Aorta (tissue), 5 donors: ENCODE measurements at regions not wholly inside any gene's neighbourhood (a gene's known extent, or its start where the extent isn't known, plus 50 kb on each side); places are given as distances from the start of the nearest gene placed in this dataset.

ENCODE experiments used
- ATAC-seq: fragments of 200-7000 bp; cut with Tn5 transposase; one replicate; pipeline ENCODE4 v1.9.1; 2022; ENCODE audit warnings: moderate library complexity; ENCODE audit not compliant: low FRiP score
- DNase-seq, 2 donors: peaks; one replicate each; pipeline ENCODE4 v3.0.0-alpha.2; 2020
- H3K27ac ChIP-seq, 2 donors: one replicate each; pipeline ENCODE4 v1.5.1; 2013; ENCODE audit warnings: low read length in 2 of 2, mild to moderate bottlenecking in 2 of 2, moderate library complexity in 2 of 2, control low read depth in 1 of 2, inconsistent platforms in 1 of 2, low read depth in 1 of 2
- H3K27me3 ChIP-seq, 2 donors: one replicate each; pipeline ENCODE4 v1.6.1; 2013; ENCODE audit warnings: control low read depth in 1 of 2, low read length in 1 of 2, mild to moderate bottlenecking in 1 of 2, moderate library complexity in 1 of 2; ENCODE audit not compliant: insufficient read depth in 2 of 2, control insufficient read depth in 1 of 2
- H3K36me3 ChIP-seq, 2 donors: one replicate each; pipeline ENCODE4 v1.6.1; 2013; ENCODE audit warnings: control low read depth in 1 of 2, low read length in 1 of 2, mild to moderate bottlenecking in 1 of 2; ENCODE audit not compliant: insufficient read depth in 2 of 2, control insufficient read depth in 1 of 2
- H3K4me1 ChIP-seq, 2 donors: one replicate each; pipeline ENCODE4 v1.6.1; 2013; ENCODE audit warnings: low read length in 2 of 2, control low read depth in 1 of 2, mild to moderate bottlenecking in 1 of 2, moderate library complexity in 1 of 2; ENCODE audit not compliant: insufficient read depth in 2 of 2, control insufficient read depth in 1 of 2
- H3K4me3 ChIP-seq, 2 donors: one replicate each; pipeline ENCODE4 v1.5.1; 2013; ENCODE audit warnings: low read length in 2 of 2, control low read depth in 1 of 2, mild to moderate bottlenecking in 1 of 2
- H3K9me3 ChIP-seq: one replicate; pipeline ENCODE4 v1.6.1; 2013; ENCODE audit warnings: mild to moderate bottlenecking, low read length; ENCODE audit not compliant: control insufficient read depth
- whole genome bisulfite sequencing, 2 donors: extraction: QIAGEN DNeasy Blood & Tissue Kit; methylation state at CpG; one replicate each; pipeline ENCODE4 v1.1.7; 2013; 5-methylcytosine and 5-hydroxymethylcytosine counted together
- intact Hi-C, 2 donors: fragments of 100-400 bp; cut with DNase I; formaldehyde crosslinking; loops; one replicate each; pipeline versions ENCODE4 v1.14.2 to v1.15.0; 2022
- donor health status: healthy with polysubstance abuse.
- donor health status: Bipolar disorder and iron deficiency.
- donor health status: DM: no; HTN: no; CAD: no.
- donor health status: DM: no; HTN: no; CAD: no.
- donor health status: DM: yes; HTN: yes; CAD: no.

DNA sequence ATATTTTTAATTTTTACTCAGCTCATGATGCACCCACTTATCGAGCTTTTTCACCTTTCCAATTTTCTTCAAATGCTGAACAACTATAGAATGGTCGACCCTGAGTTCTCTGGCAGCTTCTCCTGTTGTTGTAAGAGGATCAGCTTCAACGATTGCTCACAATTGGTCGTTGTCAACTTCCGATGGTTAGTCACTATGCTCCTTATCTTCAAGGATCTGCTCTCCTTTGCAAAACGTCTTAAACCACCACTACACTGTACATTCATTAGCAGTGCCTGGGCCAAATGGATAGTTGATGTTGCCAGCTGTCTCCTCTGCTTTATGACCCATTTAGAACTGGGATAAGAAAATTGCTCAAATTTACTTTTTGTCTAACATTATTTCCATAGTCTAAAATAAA, 385.9 kb upstream of the LYPLAL1 start:
- H3K36me3 ChIP-seq, result no peaks in the 10 kb centered on the region
- no peak for ATAC-seq
- H3K9me3 ChIP-seq, result no peaks in the 10 kb centered on the region
- H3K27ac ChIP-seq, result no peak overlapping the region
- no peak for DNase-seq
- no peak overlapping the region for H3K4me3 ChIP-seq
- intact Hi-C loops, result no loop called here
- no peaks in the 10 kb centered on the region for H3K27me3 ChIP-seq
- no peaks in the 10 kb centered on the region for H3K4me1 ChIP-seq
- 84 to 87% methylated on average over 6 of the region's 6 CpGs for WGBS, 2 donors

DNA sequence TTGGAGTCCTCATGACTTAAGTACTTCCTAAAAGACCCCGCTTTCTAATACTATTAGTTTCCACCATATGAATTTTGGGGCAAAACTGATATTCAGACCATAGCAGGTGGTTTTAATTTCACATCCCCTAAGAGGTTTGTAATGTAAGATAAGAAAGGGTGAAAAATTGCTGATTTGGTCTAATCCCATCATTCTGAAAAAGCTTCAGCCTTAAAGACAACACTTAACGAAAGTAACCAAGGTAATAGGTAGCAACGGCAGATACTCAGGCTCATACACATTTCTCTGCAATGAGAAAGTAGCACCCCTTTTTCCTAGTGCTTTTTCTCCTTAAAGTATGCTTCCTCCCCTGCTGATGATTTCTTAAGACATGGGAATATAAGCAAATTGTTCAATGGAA, 376.9 kb upstream of the LYPLAL1 start:
- no peaks in the 10 kb centered on the region for H3K27me3 ChIP-seq
- H3K4me1 ChIP-seq, result no peaks in the 10 kb centered on the region
- no peaks in the 10 kb centered on the region for H3K9me3 ChIP-seq
- no peaks in the 10 kb centered on the region for H3K36me3 ChIP-seq
- DNase-seq (no peak), ATAC-seq (no peak)
- WGBS, 2 donors, result 84 to 94% methylated on average over 3 of the region's 3 CpGs
- no peak overlapping the region for H3K4me3 ChIP-seq
- intact Hi-C loops, result no loop called here
- no peak overlapping the region for H3K27ac ChIP-seq

DNA sequence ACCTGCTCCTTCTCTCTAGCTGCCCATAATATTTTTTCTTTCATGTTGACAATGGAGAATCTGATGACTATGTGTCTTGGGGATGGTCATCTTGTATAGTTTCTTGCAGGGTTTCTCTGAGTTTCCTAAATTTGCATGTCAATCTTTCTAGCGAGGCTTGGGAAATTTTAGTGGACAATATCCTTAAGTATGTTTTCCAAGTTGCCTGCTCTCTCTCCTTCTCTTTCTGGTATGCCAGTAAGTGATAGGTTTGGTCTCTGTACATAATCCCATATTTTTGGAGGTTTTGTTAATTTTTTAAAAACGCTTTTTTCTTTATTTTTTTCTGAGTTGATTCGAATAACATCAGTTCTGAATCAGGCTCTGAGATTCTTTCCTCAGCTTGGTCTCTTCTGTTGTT, 370.9 kb upstream of the LYPLAL1 start:
- no peaks in the 10 kb centered on the region for H3K9me3 ChIP-seq
- intact Hi-C loops, result no loop called here
- H3K4me1 ChIP-seq, result no peaks in the 10 kb centered on the region
- no peak overlapping the region for H3K4me3 ChIP-seq
- H3K27ac ChIP-seq, result no peak overlapping the region
- no peaks in the 10 kb centered on the region for H3K27me3 ChIP-seq
- ATAC-seq (no peak), DNase-seq (no peak)
- 89% methylated on average over 3 of the region's 3 CpGs for WGBS, 2 donors
- H3K36me3 ChIP-seq, result no peaks in the 10 kb centered on the region

DNA sequence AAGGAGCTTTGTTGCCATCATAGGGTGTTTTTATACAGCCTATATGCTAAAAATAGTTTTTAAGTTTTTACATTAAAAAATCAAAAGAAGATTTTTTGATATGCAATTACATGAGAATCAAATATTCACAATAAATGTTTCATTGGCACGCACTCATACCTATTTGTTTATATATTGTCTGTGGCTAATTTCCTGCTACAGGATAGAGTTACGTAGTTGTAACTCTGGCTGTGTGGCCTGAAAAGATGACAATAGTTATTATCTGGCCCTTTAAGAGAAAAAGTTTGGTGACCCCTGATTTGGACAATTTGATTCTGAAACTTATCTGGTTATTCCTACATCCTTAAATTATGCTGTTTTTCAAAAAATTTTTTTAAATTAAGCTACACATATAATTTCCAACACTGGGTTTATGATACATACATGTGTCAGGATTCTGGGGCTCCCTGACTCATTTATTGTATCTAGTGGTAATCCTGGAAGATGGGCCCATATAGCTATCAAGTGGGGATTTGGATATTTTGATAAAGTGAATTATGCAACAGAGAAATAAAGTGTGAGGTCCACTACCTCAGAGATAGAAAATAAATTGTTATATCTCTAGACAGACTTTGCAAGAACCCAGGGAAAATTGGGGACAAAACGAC, 370.2 kb upstream of the LYPLAL1 start:
- no peak overlapping the region for H3K27ac ChIP-seq
- ATAC-seq (no peak), DNase-seq (no peak)
- no peak overlapping the region for H3K4me3 ChIP-seq
- H3K4me1 ChIP-seq, result no peaks in the 10 kb centered on the region
- intact Hi-C loops, result no loop called here
- WGBS, 2 donors, result 93 to 95% methylated on average over 3 of the region's 3 CpGs
- H3K9me3 ChIP-seq, result no peaks in the 10 kb centered on the region
- H3K36me3 ChIP-seq, result no peaks in the 10 kb centered on the region
- H3K27me3 ChIP-seq, result no peaks in the 10 kb centered on the region

DNA sequence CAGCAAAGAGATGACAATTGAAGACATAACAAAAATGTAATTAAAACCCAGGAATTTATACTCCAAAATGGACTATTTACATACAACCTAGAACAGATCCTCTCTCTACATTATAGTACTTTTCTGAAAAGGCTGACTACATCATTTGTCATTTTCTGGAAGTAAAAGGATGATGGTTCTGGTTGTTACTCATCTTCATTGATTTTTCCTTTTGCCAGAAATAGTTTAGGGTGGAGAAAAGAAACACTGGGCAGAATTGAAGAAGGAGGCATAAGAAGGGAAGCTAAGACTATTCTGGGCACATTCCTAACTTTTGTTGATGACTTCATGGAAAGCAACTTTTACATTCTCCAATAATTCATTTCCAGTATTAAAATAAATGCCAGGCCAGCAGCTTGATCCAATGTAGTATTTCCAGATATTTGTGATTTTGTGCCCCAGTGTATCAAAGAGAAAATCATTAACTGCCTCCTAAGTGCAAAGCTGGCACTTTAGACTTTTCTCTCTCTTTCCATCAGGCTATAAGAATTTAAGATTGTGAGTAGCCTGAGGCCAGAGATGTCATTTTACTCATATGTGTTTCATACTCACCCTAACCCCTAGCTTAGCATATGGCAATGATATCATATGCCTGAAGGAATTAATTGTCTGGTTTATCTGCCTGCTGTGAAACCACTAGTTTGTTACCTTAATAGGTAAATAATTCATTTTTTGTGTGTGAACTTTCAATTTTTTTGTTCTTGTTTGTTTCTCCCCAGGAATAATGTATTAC, 369.5 kb upstream of the LYPLAL1 start:
- H3K9me3 ChIP-seq, result no peaks in the 10 kb centered on the region
- no peak for DNase-seq
- H3K27ac ChIP-seq, result no peak overlapping the region
- H3K27me3 ChIP-seq, result no peaks in the 10 kb centered on the region
- no peaks in the 10 kb centered on the region for H3K4me1 ChIP-seq
- H3K36me3 ChIP-seq, result no peaks in the 10 kb centered on the region
- intact Hi-C loops, result no loop called here
- no peak for ATAC-seq
- no peak overlapping the region for H3K4me3 ChIP-seq

DNA sequence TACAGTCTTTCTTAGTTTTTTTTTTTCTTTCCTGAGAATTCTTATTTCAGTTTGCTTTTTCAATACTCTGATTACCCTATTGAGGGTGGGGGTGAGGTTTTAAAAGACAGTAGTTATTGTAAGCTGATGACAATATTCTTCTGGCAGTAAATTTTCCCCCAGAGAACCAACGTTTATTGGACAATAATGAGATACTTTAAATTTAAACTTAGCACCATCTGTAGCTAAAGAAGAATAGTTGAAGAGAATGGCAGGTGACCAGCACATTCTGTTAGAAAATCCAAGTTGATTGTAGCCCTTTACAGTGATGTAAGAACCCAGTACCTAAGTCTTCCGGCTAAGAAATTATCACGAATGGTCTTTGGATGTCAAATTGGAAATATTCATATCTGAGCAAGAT, 364.6 kb upstream of the LYPLAL1 start:
- Histone ChIP-seq H3K4me1 (peaks cover 2 to 7% of the 10 kb centered on the region in 2 donors), H3K27me3 (no peaks in the 10 kb centered on the region), H3K27ac (no peak overlapping the region), H3K4me3 (no peak overlapping the region), H3K9me3 (no peaks in the 10 kb centered on the region), H3K36me3 (no peaks in the 10 kb centered on the region)
- WGBS, 2 donors, result 86 to 89% methylated on average over 3 of the region's 3 CpGs
- no peak for ATAC-seq
- no peak for DNase-seq
- intact Hi-C loops, result no loop called here

DNA sequence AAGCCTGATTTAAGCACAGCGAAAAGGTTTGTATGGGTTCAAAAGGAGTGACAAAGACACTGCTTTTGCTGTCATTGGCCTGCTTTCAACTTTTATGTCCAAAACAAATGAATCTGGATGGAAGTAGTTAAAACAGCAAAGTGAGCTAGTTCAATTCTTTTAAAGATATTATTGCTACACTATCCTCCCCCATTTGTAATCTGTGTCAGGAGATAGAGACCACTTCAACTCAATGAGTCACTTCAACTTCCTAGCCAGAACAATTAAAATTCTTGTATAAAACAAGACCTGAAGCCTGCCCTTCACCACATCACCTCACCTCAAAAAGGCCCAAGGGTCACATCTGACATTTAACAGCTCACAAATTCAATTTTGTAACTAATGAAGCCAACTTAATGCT, 364.1 kb upstream of the LYPLAL1 start:
- no peak overlapping the region for H3K27ac ChIP-seq
- ATAC-seq (no peak), DNase-seq (no peak)
- H3K4me1 ChIP-seq, result peaks cover 2 to 7% of the 10 kb centered on the region in 2 donors
- intact Hi-C loops, result no loop called here
- H3K27me3 ChIP-seq, result no peaks in the 10 kb centered on the region
- H3K4me3 ChIP-seq, result no peak overlapping the region
- no peaks in the 10 kb centered on the region for H3K9me3 ChIP-seq
- no peaks in the 10 kb centered on the region for H3K36me3 ChIP-seq
- WGBS, 2 donors, result 86 to 87% methylated on average over 1 of the region's 1 CpG

DNA sequence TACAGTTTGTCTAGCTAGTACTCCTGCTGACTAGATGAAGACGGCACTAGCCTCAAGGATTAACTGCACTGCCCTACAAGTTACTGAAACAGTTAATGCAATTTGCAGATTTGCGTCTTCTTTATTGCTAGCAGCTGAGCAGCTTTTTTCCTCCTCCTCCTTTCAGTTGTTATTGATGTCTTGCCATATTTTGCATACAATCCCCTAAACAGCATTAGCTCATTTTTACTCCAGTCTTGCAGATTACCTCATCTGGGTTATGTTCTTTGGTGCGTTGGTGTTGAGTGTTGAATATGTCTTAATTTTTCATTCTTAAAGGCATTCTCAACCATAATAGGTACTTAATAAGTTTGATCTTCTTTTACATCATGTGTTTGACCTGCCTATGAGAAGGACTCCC, 363.4 kb upstream of the LYPLAL1 start:
- Histone ChIP-seq H3K36me3 (no peaks in the 10 kb centered on the region), H3K4me1 (peaks cover 2 to 7% of the 10 kb centered on the region in 2 donors), H3K27me3 (no peaks in the 10 kb centered on the region), H3K9me3 (no peaks in the 10 kb centered on the region), H3K27ac (no peak overlapping the region), H3K4me3 (no peak overlapping the region)
- 74 to 77% methylated on average over 3 of the region's 3 CpGs for WGBS, 2 donors
- intact Hi-C loops, result no loop called here
- ATAC-seq, result no peak
- DNase-seq, result no peak

DNA sequence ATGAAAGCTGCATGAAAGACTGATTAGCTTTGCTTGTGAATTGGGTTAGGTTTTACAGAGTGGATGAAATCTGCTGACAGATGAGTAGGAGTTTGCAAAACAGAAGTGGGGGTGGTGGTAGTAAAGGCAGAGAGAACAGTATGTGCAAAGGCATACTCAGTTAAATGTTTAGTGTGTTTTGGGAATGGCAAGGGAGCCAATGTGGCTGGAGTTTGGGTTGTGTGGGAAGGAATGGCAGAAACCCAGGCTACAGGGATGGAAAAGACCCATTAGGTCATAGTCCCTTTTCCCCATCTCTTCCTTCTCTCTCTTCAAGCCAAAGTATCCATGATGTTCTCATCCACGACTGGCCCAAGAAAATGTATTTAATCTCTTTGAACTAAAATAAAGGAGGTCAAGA, 362.2 kb upstream of the LYPLAL1 start:
- H3K9me3 ChIP-seq, result no peaks in the 10 kb centered on the region
- H3K27me3 ChIP-seq, result no peaks in the 10 kb centered on the region
- intact Hi-C loops, result no loop called here
- H3K4me1 ChIP-seq, result peaks cover 2 to 7% of the 10 kb centered on the region in 2 donors
- peak overlapping the region in 1 of 2 donors; percentile 25 for H3K27ac ChIP-seq
- H3K4me3 ChIP-seq, result no peak overlapping the region
- ATAC-seq, result peak; percentile 59
- WGBS, 2 donors, result 2 to 10% methylated on average over 1 of the region's 1 CpG
- no peaks in the 10 kb centered on the region for H3K36me3 ChIP-seq
- DNase-seq, result no peak
